Fibroblast of pulmonary artery (primary cell): ENCODE measurements at regions not wholly inside any gene's neighbourhood (a gene's known extent, or its start where the extent isn't known, plus 50 kb on each side); places are given as distances from the start of the nearest gene placed in this dataset.
A peak's percentile ranks its signal among the peaks of the same experiment; 100 is the strongest.

ENCODE experiments used
- DNase-seq: peaks from one replicate; pipeline ENCODE4 v3.0.0-alpha.2; 2010; ENCODE audit warnings: low read depth
- H3K4me3 ChIP-seq: replicated peaks from 2 replicates; pipeline ENCODE4 v1.5.1; 2011; ENCODE audit warnings: low read depth, mild to moderate bottlenecking, control low read depth, low read length, moderate library complexity
- TF ChIP-seq, protein P1 (sequence below): IDR thresholded peaks from 2 replicates; pipeline ENCODE4 v1.5.1; 2011; ENCODE audit warnings: mild to moderate bottlenecking, control low read depth, low read length, inconsistent platforms; ENCODE audit errors: missing control alignments

DNA sequence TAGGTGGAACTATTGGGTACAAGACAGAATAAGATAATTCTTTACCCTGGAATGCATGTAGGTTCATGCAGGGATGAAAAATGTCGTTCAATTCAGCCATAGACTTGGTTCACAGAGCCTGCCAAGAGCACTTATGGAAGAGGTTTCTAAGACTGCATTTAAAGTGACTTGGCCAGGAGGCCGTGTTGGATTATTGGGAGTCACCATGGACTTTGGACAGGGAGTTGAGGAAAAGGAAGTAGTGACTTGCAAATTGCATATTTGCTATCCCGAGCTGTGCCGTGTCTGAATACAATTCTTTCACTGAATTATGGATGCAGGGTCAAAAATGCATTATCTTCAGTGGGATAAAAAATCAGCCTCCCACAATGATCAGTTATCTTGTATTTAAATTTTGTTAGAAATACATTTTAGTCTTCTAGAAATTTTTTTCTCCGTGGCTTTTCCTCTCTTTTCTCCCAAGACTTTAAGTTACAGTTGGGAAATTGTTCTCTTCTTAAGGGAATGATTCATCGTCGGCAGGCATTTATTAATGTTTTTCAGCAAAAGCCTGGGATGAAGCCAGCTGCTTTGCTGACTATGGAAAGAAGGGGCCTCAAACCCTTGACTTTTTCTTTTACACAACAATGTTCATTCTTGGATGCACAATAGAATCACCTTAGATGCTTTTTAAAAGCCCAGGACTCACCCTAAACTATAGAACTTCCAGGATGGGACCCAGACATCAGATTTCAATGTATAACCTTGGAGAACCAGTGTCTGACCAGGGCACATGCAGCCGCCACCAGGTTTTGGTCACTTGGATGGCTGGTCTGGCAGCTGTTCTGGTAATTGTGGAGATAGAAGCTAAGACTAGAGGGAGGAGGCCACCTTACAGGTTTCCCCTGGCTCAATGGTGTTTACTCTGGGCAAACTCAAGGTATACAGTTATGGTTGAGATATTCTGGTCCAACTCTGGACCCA is 70.8 kb downstream of the FAT3 start:
- TF ChIP-seq, protein P1, sequence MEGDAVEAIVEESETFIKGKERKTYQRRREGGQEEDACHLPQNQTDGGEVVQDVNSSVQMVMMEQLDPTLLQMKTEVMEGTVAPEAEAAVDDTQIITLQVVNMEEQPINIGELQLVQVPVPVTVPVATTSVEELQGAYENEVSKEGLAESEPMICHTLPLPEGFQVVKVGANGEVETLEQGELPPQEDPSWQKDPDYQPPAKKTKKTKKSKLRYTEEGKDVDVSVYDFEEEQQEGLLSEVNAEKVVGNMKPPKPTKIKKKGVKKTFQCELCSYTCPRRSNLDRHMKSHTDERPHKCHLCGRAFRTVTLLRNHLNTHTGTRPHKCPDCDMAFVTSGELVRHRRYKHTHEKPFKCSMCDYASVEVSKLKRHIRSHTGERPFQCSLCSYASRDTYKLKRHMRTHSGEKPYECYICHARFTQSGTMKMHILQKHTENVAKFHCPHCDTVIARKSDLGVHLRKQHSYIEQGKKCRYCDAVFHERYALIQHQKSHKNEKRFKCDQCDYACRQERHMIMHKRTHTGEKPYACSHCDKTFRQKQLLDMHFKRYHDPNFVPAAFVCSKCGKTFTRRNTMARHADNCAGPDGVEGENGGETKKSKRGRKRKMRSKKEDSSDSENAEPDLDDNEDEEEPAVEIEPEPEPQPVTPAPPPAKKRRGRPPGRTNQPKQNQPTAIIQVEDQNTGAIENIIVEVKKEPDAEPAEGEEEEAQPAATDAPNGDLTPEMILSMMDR: no peak
- DNase-seq: peak; percentile 63
- H3K4me3 ChIP-seq: no peak overlapping the region

DNA sequence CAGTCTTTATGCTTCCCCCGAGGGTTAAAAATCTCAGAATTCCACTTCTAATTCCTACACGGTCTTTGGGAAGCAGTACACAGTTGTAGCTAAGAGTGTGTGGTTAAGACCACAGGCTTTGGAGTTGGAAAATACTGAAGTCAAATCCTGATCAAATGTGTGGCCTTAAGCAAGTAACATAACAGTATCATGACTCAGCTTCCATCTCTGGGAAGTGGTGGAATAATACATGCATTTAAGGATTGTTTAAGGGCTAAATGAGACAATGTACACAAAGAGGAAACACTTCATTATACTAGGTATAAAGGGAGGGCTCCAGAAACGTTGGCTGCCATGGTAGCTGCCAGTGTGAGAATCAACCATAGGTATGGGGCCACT is 71.5 kb downstream of the FAT3 start:
- TF ChIP-seq, protein P1: no peak
- peak; percentile 48 for DNase-seq
- no peak overlapping the region for H3K4me3 ChIP-seq

DNA sequence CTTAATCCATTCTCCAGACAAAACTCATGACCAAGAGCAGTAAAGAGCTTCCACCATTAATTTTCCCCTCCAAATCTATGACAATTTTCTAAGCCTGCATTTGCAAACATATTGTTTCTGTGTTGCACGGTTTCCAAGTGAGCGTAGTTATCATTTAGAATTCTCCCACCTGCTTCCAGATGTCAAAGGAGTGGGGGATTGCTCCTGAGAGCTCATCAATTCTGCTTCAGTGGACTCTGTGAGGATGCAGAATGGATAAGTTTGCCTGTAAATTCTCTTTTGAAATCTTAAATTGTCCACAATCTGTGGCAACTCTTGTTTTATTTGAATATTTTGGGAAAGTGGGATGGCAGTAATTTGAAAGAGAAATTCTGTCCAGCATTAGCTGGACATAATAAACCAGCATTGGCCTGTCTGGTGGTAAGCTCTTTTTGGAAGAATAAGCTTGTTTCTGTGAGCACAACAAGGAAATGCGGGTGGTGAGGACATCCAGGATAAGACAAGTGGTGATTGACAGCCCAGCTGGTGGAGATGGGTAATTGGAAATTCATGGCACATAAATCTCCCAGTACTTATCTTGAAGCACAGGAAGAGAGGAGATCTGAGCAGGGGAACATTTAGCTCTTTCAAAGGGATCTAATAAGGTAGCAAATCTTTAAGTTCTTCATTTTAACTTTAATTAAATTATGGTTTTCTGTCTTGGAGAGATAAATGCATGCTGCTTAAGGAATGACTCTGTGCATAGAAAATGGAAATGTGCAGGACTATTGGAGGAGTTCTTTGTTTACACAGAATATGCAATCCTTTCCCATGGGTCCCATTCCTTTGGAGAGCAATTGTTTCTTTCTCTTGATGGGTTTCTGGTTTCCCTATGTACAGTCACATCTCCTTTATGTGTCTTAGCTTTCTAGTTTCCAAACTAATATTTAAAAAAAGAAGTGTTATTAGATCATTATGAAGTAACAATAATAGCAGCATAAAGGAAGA is 73.2 kb downstream of the FAT3 start:
- TF ChIP-seq, protein P1: no peak
- H3K4me3 ChIP-seq: no peak overlapping the region
- DNase-seq: no peak

DNA sequence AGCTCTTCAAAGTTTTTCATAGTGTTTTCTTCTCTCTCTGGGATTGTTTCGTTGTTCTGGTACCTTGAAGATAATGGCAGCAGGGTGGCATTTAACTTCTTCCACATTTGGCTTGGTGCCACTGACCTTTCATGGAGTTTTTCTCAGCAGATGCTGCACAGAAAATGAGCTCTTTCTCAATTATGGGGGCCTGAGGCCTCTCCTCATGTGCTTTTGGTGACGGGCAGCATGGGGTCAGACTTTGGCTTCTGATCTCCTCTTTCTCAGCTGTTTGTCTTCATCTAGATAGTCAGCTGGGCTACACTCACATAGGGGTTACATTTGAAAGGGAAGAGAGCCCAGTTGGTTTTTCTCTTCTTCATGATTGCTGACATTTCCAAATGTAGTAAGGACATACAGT is 76.3 kb downstream of the FAT3 start:
- H3K4me3 ChIP-seq: no peak overlapping the region
- DNase-seq: no peak
- TF ChIP-seq, protein P1: no peak

DNA sequence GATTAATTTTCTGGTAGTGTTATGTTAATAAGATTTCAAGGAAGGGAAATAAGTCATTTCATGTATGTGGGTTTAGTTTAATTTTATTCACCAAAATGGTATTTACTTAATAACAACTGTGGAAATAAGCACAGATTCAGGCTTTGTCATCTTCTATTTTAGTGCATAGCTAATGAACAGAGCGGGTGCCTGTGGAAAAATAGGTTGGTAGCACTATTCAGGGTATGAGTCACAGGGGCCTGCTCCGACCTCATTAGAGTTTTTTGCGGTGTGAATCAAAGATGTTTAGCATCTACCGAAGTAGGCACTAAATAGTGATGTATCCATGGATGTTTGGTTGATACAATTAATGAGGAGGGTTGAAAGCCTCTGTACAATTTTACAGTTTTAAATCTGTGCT is 78.2 kb downstream of the FAT3 start:
- no peak for DNase-seq

DNA sequence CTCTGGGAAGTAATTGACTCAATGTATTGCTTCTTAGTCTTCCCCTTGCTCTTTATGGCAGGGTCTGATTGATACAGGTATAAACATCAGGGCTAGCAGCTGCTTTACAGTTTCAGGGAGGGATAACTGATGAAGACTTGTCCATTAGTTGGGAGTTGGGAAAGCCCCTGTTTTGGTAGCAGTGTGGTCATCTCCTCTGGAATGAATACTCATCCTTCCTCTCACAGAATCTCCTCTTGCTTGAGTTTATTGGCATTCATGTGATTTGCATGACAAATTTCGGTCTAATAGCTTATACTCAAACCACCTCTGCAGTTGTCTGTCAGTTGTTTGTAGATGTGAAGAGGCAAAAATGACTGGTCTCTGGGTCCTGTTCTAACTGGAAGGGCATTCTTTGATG is 79.7 kb downstream of the FAT3 start:
- DNase-seq: no peak
- TF ChIP-seq, protein P1: no peak
- no peak overlapping the region for H3K4me3 ChIP-seq

More for the DNA sequence above, 78.2 kb downstream of the FAT3 start:
- H3K4me3 ChIP-seq: no peak overlapping the region
- TF ChIP-seq, protein P1: no peak
